GM23248 (cell line): ENCODE measurements at regions not wholly inside any gene's neighbourhood (a gene's known extent, or its start where the extent isn't known, plus 50 kb on each side); places are given as distances from the start of the nearest gene placed in this dataset.

ENCODE experiments used
- EZH2 ChIP-seq: fragments of 200-600 bp; sonication (generic); IDR thresholded peaks from 2 replicates; pipeline ENCODE4 v1.6.1; 2018; ENCODE audit warnings: antibody characterized with exemption, mild to moderate bottlenecking; ENCODE audit not compliant: insufficient read depth, poor library complexity, severe bottlenecking
- EZH2phosphoT487 ChIP-seq: fragments of 200-600 bp; sonication (generic); IDR thresholded peaks from 2 replicates; pipeline ENCODE4 v1.6.1; 2018; ENCODE audit warnings: antibody characterized with exemption, moderate library complexity, mild to moderate bottlenecking, low read depth; ENCODE audit not compliant: insufficient read depth

- no peak for TF ChIP-seq EZH2
- TF ChIP-seq EZH2phosphoT487 = no peak
Measured at GRCh38 chr5:45862763-45863162, 166.6 kb upstream of the HCN1 start.
